ENCODE measurements at regions not wholly inside any gene's neighbourhood (a gene's known extent, or its start where the extent isn't known, plus 50 kb on each side); places are given as distances from the start of the nearest gene placed in this dataset.
"Not testable (repeated sequence)": the region's sequence is repeated elsewhere in the genome, so short reads cannot be mapped to it uniquely, and the experiment has no call there.

GRCh38 chr3:178320456-178321351 is 215.5 kb upstream of the KCNMB2 start:
- in situ Hi-C loops (cut with HindIII; ENCODE audit: low pct_unique_long_range_greater_than_20kb, low sequenced_read_pairs): no loop called here
- DNase-seq (ENCODE audit: low read depth, low spot score): no peak

DNA sequence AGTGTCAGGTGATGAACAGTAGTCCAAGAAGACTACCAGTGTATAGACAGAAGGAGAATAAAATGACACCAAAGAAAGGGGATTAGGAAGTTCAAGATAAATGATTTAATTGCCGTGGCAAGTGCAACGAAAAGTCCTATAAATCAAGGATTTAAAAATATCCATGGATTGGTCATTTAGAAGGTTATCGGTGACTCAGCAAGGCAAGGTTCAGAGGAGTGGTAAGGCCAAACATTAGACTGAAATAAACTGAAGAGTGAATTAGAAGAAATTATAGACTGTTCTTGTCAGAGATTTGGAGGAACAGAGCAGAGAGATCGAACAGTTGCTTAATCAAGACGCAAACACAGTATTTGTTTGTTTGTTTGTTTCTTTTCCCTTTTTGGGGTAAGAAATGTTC is 211.9 kb upstream of the KCNMB2 start:
- in situ Hi-C loops (cut with HindIII; ENCODE audit: low pct_unique_long_range_greater_than_20kb, low sequenced_read_pairs): no loop called here
- DNase-seq (ENCODE audit: low read depth, low spot score): no peak

GRCh38 chr3:178325330-178325729 is 210.9 kb upstream of the KCNMB2 start:
- in situ Hi-C loops (cut with HindIII; ENCODE audit: low pct_unique_long_range_greater_than_20kb, low sequenced_read_pairs): no loop called here
- DNase-seq (ENCODE audit: low read depth, low spot score): peak; percentile 37

DNA sequence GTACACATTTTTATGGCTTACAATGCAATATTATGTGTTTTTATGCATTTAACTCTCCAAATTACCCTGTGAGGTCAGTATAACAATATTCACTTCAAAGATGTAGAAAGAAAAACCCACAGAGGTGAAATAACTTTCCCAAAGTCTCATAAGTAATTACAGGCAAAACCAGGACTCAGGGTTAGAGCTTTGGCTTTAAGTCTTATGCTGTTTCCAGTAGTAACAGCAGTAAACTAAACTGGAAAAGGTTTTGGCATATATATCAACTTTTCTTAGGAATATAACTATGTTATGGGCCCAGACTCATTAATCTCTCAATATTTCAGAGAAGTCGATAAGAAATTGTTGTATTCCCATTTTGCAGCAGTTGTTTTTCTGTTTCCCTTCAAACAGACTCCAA is 206.3 kb upstream of the KCNMB2 start:
- in situ Hi-C loops (cut with HindIII; ENCODE audit: low pct_unique_long_range_greater_than_20kb, low sequenced_read_pairs): no loop called here

DNA sequence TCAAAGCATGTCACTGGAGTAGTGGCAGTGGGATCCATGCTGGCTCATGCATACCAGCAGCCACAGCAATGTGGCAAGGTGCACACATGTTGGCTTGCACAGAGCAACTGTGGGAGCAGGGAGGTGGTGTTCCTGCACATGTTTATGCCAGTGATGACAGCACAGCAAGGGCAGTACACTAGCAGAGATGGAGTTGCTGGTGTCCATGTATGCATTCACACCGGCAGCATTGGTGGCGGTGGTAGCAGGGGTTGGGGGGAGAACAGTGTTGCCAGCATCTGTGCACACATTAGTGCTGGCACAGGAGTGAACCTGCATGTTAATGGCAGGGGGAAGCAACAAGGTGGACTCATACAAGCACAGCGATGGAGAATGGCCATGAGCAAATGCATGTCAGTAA is 202.0 kb upstream of the KCNMB2 start:
- no peak for DNase-seq (ENCODE audit: low read depth, low spot score)
- in situ Hi-C loops (cut with HindIII; ENCODE audit: low pct_unique_long_range_greater_than_20kb, low sequenced_read_pairs): no loop called here

More for the DNA sequence above, 206.3 kb upstream of the KCNMB2 start:
- no peak for DNase-seq (ENCODE audit: low read depth, low spot score)

DNA sequence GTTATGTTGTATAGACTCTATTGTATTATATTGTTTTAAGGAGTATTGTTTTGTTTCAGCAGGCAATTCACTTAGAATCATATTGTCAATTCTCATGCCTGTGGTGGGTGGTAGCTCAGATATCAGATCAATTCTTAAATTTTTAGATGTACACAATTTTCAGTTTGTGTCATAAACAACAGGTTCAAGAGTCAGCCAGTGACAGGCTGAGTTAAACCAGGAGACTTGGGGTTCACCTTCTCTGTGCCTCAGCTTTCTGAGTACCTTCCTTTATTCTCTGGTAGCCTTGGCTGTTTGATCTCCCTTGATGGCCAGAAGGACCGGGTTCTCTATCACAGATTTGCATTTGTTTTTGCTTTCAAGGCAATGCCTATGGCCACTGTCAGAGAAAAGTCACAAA is 199.9 kb upstream of the KCNMB2 start:
- DNase-seq (ENCODE audit: low read depth, low spot score): no peak
- in situ Hi-C loops (cut with HindIII; ENCODE audit: low pct_unique_long_range_greater_than_20kb, low sequenced_read_pairs): no loop called here

GRCh38 chr3:178340506-178340905 is 195.7 kb upstream of the KCNMB2 start:
- in situ Hi-C loops (cut with HindIII; ENCODE audit: low pct_unique_long_range_greater_than_20kb, low sequenced_read_pairs): no loop called here
- DNase-seq (ENCODE audit: low read depth, low spot score): no peak

- in situ Hi-C loops (cut with HindIII; ENCODE audit: low pct_unique_long_range_greater_than_20kb, low sequenced_read_pairs): no loop called here
- DNase-seq (ENCODE audit: low read depth, low spot score): no peak
These were observed 194.6 kb upstream of the KCNMB2 start for GRCh38 chr3:178341636-178342035.

DNA sequence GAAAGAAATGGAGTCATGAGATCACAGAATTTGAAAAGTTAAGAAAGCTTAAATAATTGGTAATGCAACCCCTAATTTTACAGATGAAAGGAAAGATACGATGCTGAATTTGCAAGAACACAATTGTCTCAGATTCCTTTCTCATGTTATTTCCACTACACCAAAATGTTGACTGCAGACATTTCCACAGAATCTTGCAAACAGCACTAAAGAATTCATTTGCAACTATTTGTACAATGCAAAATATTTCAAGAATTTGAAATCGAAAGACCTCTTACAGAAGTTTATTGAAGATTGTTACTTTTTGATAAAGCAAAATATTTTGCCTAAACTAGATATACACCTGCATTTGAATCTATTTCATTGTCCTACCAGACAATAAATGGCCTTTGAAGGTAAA is 194.1 kb upstream of the KCNMB2 start:
- DNase-seq (ENCODE audit: low read depth, low spot score): no peak
- in situ Hi-C loops (cut with HindIII; ENCODE audit: low pct_unique_long_range_greater_than_20kb, low sequenced_read_pairs): no loop called here

GRCh38 chr3:178343433-178344038 is 192.7 kb upstream of the KCNMB2 start:
- in situ Hi-C loops (cut with HindIII; ENCODE audit: low pct_unique_long_range_greater_than_20kb, low sequenced_read_pairs): no loop called here
- DNase-seq (ENCODE audit: low read depth, low spot score): no peak

DNA sequence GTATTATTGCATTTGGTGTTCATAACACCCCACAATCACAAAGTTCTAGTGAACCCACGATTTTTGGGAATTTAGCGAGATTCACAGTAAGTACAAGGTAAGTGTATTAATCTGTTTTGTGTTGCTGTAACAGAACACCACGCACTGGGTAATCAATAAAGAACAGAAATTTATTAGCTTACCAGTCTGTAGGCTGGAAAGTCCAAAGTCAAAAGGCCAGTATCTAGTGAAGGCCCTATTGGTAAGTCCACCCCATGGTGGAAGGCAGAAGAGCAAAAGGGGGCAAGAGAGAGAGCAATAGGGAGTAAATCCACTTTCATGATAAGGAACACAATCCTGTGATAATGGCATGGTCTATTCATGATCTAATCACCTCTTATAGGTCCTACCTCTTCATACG is 190.3 kb upstream of the KCNMB2 start:
- in situ Hi-C loops (cut with HindIII; ENCODE audit: low pct_unique_long_range_greater_than_20kb, low sequenced_read_pairs): no loop called here
- DNase-seq (ENCODE audit: low read depth, low spot score): no peak

- DNase-seq (ENCODE audit: low read depth, low spot score); in situ Hi-C loops (cut with HindIII; ENCODE audit: low pct_unique_long_range_greater_than_20kb, low sequenced_read_pairs): not testable (repeated sequence)
These were observed 187.5 kb upstream of the KCNMB2 start for GRCh38 chr3:178348561-178349217.

- in situ Hi-C loops (cut with HindIII; ENCODE audit: low pct_unique_long_range_greater_than_20kb, low sequenced_read_pairs); DNase-seq (ENCODE audit: low read depth, low spot score): not testable (repeated sequence)
These were observed 187.0 kb upstream of the KCNMB2 start for GRCh38 chr3:178349218-178349596.

DNA sequence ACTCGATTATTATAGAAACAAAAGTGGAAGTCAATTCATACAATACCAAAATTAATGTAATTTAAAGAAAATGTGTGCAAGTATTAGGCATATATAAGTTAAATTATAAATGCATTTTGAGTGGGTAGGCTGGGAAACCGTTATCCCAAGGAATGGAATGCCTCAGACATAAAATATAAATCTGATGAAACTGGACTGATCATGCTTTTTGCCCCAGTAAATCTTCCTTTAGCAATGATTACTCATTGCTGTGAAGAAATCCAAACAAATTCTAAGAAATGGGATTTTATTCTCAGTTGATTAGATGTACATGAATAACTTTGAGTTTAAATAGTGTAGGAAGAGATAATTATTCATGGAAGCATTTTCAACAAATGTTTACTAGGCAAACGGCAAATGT is 185.5 kb upstream of the KCNMB2 start:
- DNase-seq (ENCODE audit: low read depth, low spot score): no peak
- in situ Hi-C loops (cut with HindIII; ENCODE audit: low pct_unique_long_range_greater_than_20kb, low sequenced_read_pairs): no loop called here

DNA sequence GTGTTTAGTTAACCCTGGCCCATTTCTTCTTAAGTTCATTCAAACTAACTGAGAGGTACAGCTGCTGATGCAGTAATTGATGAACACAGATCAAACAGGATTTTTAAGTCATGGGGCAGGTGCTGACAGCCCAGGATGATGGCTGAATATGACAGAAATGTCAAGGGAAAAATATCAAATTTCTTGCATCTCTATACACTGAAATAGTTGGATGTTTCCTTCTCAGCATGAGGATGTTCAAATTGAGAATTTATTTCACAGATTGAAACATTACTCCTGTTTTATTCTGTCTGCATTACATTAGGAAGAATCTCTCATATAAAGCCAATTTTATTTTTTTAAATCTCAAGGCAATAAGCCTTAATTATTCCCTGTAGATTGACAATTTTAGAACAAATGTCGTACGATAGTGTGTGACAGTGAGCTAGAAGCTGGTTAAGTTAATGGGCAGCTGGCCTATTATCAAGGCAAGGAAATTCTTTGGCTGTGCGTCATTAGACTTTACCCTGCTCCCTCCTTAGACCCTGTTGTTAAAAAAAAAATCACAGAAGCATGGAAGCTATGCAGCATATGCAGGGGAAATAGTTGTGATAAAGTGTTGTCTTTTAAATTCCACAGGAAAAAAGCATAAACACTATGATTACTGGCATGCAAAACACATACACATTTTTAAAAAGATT is 183.8 kb upstream of the KCNMB2 start:
- no peak for DNase-seq (ENCODE audit: low read depth, low spot score)
- in situ Hi-C loops (cut with HindIII; ENCODE audit: low pct_unique_long_range_greater_than_20kb, low sequenced_read_pairs): no loop called here

- DNase-seq (ENCODE audit: low read depth, low spot score): no peak
These were observed 183.1 kb upstream of the KCNMB2 start for GRCh38 chr3:178353006-178353694.

DNA sequence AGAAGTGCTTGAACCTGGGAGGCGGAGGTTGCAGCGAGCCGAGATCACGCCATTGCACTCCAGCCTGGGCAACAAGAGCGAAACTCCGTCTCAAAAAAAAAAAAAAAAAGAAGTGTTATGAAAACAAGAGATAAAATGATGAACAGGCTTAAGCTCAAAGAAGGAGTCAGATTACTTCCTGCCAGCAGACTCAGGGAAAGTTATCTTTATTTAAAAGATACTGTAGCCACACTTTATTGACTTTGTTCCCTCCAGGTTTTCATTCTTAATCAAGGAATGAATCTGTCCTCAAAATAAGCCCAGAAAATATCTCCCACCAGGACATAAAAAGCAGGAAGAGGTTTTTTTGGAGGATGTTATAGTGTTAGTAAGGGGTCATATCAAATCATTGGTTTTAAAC is 176.5 kb upstream of the KCNMB2 start:
- in situ Hi-C loops (cut with HindIII; ENCODE audit: low pct_unique_long_range_greater_than_20kb, low sequenced_read_pairs): no loop called here
- no peak for DNase-seq (ENCODE audit: low read depth, low spot score)

More at GRCh38 chr3:178353006-178353694, 183.1 kb upstream of the KCNMB2 start:
- in situ Hi-C loops (cut with HindIII; ENCODE audit: low pct_unique_long_range_greater_than_20kb, low sequenced_read_pairs): no loop called here

GRCh38 chr3:178363048-178363447 is 173.2 kb upstream of the KCNMB2 start:
- DNase-seq (ENCODE audit: low read depth, low spot score); in situ Hi-C loops (cut with HindIII; ENCODE audit: low pct_unique_long_range_greater_than_20kb, low sequenced_read_pairs): not testable (repeated sequence)
